ENCODE measurements at regions not wholly inside any gene's neighbourhood (a gene's known extent, or its start where the extent isn't known, plus 50 kb on each side); places are given as distances from the start of the nearest gene placed in this dataset.
"Not testable (repeated sequence)": the region's sequence is repeated elsewhere in the genome, so short reads cannot be mapped to it uniquely, and the experiment has no call there.

- H3K9ac ChIP-seq (ENCODE audit: low read depth, low read length); H3K36me3 ChIP-seq (ENCODE audit: insufficient read depth, low read length); H3K4me1 ChIP-seq (ENCODE audit: control insufficient read depth, insufficient read depth, low read length); H3K4me3 ChIP-seq (ENCODE audit: low read length); H3K27me3 ChIP-seq (ENCODE audit: control insufficient read depth, insufficient read depth, low read length); H3K4me2 ChIP-seq (ENCODE audit: low read length); H3K9me3 ChIP-seq (replicated peaks; ENCODE audit: low read length): not testable (repeated sequence)
Measured at GRCh38 chr9:107817595-107818502, 328.3 kb upstream of the KLF4 start.

DNA sequence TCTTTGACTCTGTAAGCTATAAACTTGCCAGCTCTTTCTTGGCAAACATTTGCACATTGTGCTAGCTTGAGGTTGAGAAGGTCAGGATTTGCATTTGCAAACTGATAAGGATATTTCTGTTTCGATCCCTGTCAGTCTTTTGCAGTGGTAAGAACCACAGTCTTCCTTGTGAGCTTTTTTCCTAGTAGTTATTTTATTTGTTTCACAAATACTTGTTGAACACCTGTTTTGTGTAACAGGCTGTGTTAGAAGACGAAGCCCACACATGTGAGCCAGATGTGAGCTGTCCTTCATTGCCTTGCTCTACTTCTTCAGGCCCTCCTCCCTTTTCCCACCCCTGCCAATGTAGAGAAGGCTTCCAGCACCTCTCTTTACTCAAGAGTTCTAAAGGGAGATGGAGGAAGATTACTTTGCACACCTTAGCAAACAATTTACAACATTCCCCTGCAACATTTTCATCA lies 327.0 kb upstream of the KLF4 start:
- no peak overlapping the region for H3K4me3 ChIP-seq (ENCODE audit: low read length)
- H3K27me3 ChIP-seq (ENCODE audit: control insufficient read depth, insufficient read depth, low read length) = no peaks in the 10 kb centered on the region
- H3K9ac ChIP-seq (ENCODE audit: low read depth, low read length) = no peak overlapping the region
- no peak overlapping the region for H3K4me2 ChIP-seq (ENCODE audit: low read length)
- H3K4me1 ChIP-seq (ENCODE audit: control insufficient read depth, insufficient read depth, low read length) = no peaks in the 10 kb centered on the region
- H3K9me3 ChIP-seq (replicated peaks; ENCODE audit: low read length) = no peaks in the 10 kb centered on the region
- no peaks in the 10 kb centered on the region for H3K36me3 ChIP-seq (ENCODE audit: insufficient read depth, low read length)

DNA sequence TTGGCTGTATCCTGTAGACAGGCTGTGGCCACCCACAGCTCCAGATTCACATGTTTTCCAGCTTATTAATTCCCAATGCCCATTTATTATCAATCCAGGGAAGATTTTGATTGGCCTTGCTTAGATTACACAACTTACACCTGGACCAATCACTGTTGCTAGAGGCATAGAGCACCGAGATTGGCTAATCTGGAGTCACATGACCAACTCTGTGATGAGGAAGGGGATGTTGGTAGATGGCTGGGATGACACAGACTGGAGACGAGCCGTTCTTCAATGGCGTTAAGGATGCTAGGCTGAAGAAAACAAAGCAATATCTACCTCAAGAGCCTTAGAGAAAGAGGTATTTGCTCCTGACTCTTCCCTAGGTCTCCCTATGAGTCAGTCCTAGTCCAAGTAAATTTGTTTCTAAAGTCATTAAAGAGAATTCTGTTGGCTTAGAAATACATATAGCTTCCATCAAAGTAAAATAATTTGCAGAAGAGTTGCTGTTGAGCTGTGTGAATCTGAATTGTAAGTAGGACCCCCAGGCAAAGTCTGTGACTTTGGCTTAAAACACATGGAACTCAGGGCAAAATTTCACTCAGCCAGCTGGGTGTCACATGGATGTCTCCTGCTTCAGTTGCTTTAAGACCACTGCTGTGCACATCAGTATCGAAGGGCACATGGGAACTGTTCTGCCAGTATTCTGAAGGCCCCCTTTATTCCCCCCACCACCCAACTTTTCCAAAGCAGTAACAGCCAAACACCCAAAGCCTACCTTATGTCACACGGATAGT lies 326.4 kb upstream of the KLF4 start:
- Histone ChIP-seq H3K27me3 (ENCODE audit: control insufficient read depth, insufficient read depth, low read length) (no peaks in the 10 kb centered on the region), H3K36me3 (ENCODE audit: insufficient read depth, low read length) (no peaks in the 10 kb centered on the region), H3K9me3 (replicated peaks; ENCODE audit: low read length) (no peaks in the 10 kb centered on the region), H3K4me1 (ENCODE audit: control insufficient read depth, insufficient read depth, low read length) (peaks cover 2% of the 10 kb centered on the region), H3K4me3 (ENCODE audit: low read length) (no peak overlapping the region), H3K9ac (ENCODE audit: low read depth, low read length) (no peak overlapping the region), H3K4me2 (ENCODE audit: low read length) (no peak overlapping the region)

GRCh38 chr9:107813287-107813686 lies 323.7 kb upstream of the KLF4 start:
- peaks cover 17% of the 10 kb centered on the region for H3K4me1 ChIP-seq (ENCODE audit: control insufficient read depth, insufficient read depth, low read length)
- H3K4me3 ChIP-seq (ENCODE audit: low read length) = no peak overlapping the region
- H3K9me3 ChIP-seq (replicated peaks; ENCODE audit: low read length) = no peaks in the 10 kb centered on the region
- H3K4me2 ChIP-seq (ENCODE audit: low read length) = no peak overlapping the region
- H3K27me3 ChIP-seq (ENCODE audit: control insufficient read depth, insufficient read depth, low read length) = no peaks in the 10 kb centered on the region
- no peak overlapping the region for H3K9ac ChIP-seq (ENCODE audit: low read depth, low read length)
- H3K36me3 ChIP-seq (ENCODE audit: insufficient read depth, low read length) = no peaks in the 10 kb centered on the region

DNA sequence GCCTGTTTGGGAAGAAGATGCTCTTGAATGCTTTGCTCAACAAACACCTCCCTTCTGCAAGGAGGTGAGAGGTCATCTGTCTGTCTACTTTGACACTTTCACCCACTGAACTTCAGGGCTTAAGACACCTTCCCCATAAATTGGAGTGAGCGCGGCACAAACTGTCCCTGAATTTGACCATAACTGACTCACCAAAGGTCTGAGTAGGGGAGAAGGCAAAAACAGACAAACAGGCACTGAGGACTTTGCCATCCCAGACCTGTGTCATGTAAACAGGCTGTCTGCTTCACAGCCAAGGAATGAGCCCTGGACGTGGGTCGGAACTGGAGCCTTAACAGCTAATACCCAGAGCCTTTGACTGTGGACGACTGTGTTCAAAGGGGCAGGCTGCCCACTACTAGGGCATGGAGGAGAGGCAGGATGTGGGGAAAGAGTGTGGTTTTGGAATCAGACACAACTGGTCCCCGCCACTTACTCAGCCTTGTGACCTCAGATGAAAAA lies 320.9 kb upstream of the KLF4 start:
- Histone ChIP-seq H3K36me3 (ENCODE audit: insufficient read depth, low read length) (no peaks in the 10 kb centered on the region), H3K9me3 (replicated peaks; ENCODE audit: low read length) (no peaks in the 10 kb centered on the region), H3K4me3 (ENCODE audit: low read length) (no peak overlapping the region), H3K27me3 (ENCODE audit: control insufficient read depth, insufficient read depth, low read length) (no peaks in the 10 kb centered on the region), H3K9ac (ENCODE audit: low read depth, low read length) (no peak overlapping the region), H3K4me2 (ENCODE audit: low read length) (peak overlapping the region; percentile 30), H3K4me1 (ENCODE audit: control insufficient read depth, insufficient read depth, low read length) (peaks cover 31% of the 10 kb centered on the region)

DNA sequence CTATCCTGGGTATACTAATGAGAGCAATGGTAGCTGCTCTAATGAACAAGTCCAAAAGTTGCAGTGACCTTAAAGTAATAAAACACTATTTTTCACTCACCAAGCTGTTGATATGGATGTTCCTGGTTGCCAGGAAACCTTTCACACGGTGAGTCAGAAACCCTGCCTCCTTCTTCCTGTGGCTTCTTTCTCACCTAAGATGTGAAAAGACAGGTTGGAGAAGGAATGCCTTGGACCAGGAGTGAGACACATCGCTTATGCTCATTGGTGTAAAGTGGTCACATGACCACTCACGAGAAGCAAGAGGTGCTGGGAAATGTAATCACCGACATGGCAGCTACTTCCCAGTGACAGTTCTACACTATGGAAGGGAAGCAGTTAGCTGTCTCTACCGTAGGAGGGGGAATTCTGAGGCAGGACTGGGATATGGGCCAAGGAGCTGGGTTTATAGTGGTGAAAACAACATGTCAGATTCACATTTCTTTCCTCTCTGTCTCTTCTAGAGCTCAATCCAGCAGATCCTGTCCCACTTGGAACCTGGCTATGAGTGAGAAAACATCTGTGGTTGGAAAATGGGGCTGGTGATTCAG lies 320.4 kb upstream of the KLF4 start:
- no peaks in the 10 kb centered on the region for H3K9me3 ChIP-seq (replicated peaks; ENCODE audit: low read length)
- no peaks in the 10 kb centered on the region for H3K36me3 ChIP-seq (ENCODE audit: insufficient read depth, low read length)
- H3K4me3 ChIP-seq (ENCODE audit: low read length) = no peak overlapping the region
- peak overlapping the region; percentile 30 for H3K4me2 ChIP-seq (ENCODE audit: low read length)
- H3K4me1 ChIP-seq (ENCODE audit: control insufficient read depth, insufficient read depth, low read length) = peaks cover 31% of the 10 kb centered on the region
- H3K27me3 ChIP-seq (ENCODE audit: control insufficient read depth, insufficient read depth, low read length) = no peaks in the 10 kb centered on the region
- H3K9ac ChIP-seq (ENCODE audit: low read depth, low read length) = no peak overlapping the region

DNA sequence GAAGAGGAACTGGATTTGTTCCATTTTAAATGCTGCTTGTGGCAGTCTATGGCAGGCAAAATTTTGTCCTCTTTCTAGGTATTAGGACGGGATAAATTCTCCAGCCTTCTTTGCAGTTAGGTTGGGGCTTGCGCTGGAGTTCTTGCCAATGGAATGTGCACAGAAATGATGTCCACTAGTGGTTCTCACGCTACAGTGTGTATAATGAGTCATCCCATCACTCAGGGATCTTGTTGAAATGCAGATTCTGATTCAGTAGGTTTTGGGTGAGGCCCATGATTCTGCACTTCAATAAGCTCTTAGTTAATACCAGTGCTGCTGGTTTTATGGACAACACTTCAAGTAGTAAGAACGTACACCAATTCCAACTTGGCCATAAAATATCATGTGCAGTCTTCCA lies 317.6 kb upstream of the KLF4 start:
- peaks cover 31% of the 10 kb centered on the region for H3K4me1 ChIP-seq (ENCODE audit: control insufficient read depth, insufficient read depth, low read length)
- H3K9me3 ChIP-seq (replicated peaks; ENCODE audit: low read length) = no peaks in the 10 kb centered on the region
- H3K9ac ChIP-seq (ENCODE audit: low read depth, low read length) = no peak overlapping the region
- H3K4me3 ChIP-seq (ENCODE audit: low read length) = no peak overlapping the region
- H3K27me3 ChIP-seq (ENCODE audit: control insufficient read depth, insufficient read depth, low read length) = no peaks in the 10 kb centered on the region
- no peak overlapping the region for H3K4me2 ChIP-seq (ENCODE audit: low read length)
- H3K36me3 ChIP-seq (ENCODE audit: insufficient read depth, low read length) = no peaks in the 10 kb centered on the region

- Histone ChIP-seq H3K9ac (ENCODE audit: low read depth, low read length) (no peak overlapping the region), H3K4me3 (ENCODE audit: low read length) (no peak overlapping the region), H3K4me1 (ENCODE audit: control insufficient read depth, insufficient read depth, low read length) (peaks cover 21% of the 10 kb centered on the region)
Measured at GRCh38 chr9:107805201-107805600, 315.6 kb upstream of the KLF4 start.

DNA sequence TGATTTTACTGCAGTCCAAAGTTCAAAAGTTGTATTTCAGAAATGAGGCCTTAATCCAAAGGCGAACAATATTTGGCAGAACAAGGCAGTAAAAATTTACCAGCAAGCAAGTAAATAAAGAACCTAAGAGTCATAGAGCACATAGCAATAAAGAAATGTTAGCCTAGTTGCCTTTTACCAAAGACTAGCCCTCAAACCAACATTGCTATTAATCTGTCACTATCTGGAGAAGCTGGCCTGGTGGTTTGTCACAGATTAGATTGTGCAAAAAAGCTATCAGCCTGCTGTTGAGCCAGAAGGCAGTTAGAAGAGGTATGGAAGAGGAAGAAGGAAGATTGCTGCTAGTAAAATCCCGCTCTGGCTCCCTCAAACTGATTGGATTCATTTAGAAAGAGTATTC lies 304.7 kb upstream of the KLF4 start:
- H3K4me2 ChIP-seq (ENCODE audit: low read length) = no peak overlapping the region
- H3K27me3 ChIP-seq (ENCODE audit: control insufficient read depth, insufficient read depth, low read length) = no peaks in the 10 kb centered on the region
- no peak overlapping the region for H3K4me3 ChIP-seq (ENCODE audit: low read length)
- H3K9ac ChIP-seq (ENCODE audit: low read depth, low read length) = no peak overlapping the region
- no peaks in the 10 kb centered on the region for H3K9me3 ChIP-seq (replicated peaks; ENCODE audit: low read length)
- H3K4me1 ChIP-seq (ENCODE audit: control insufficient read depth, insufficient read depth, low read length) = no peaks in the 10 kb centered on the region
- H3K36me3 ChIP-seq (ENCODE audit: insufficient read depth, low read length) = no peaks in the 10 kb centered on the region

More at GRCh38 chr9:107805201-107805600, 315.6 kb upstream of the KLF4 start:
- Histone ChIP-seq H3K36me3 (ENCODE audit: insufficient read depth, low read length) (no peaks in the 10 kb centered on the region), H3K9me3 (replicated peaks; ENCODE audit: low read length) (no peaks in the 10 kb centered on the region), H3K27me3 (ENCODE audit: control insufficient read depth, insufficient read depth, low read length) (no peaks in the 10 kb centered on the region), H3K4me2 (ENCODE audit: low read length) (no peak overlapping the region)

DNA sequence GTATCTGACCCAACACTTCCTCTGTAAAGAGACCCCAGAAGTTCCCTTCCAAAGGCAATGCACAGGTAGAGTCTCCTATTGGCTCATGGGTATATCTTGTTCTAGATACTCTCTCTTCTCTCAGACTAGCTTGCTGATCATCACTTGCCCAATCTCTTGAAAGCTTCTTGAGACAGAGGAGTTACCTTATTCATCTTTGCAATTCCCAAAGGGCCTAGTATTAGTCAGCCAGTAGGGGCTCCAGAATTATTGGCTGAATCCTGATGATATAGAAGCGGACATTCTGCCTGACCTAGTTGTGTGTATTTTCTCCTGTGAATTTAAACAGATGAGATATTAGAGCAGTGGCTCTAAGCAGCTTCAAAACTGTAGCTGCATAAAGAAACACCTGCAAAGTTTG lies 304.0 kb upstream of the KLF4 start:
- Histone ChIP-seq H3K9ac (ENCODE audit: low read depth, low read length) (no peak overlapping the region), H3K9me3 (replicated peaks; ENCODE audit: low read length) (no peaks in the 10 kb centered on the region), H3K36me3 (ENCODE audit: insufficient read depth, low read length) (no peaks in the 10 kb centered on the region), H3K27me3 (ENCODE audit: control insufficient read depth, insufficient read depth, low read length) (no peaks in the 10 kb centered on the region), H3K4me3 (ENCODE audit: low read length) (no peak overlapping the region), H3K4me2 (ENCODE audit: low read length) (no peak overlapping the region), H3K4me1 (ENCODE audit: control insufficient read depth, insufficient read depth, low read length) (no peaks in the 10 kb centered on the region)

- Histone ChIP-seq H3K4me2 (ENCODE audit: low read length) (no peak overlapping the region), H3K36me3 (ENCODE audit: insufficient read depth, low read length) (no peaks in the 10 kb centered on the region), H3K4me1 (ENCODE audit: control insufficient read depth, insufficient read depth, low read length) (no peaks in the 10 kb centered on the region), H3K9me3 (replicated peaks; ENCODE audit: low read length) (no peaks in the 10 kb centered on the region), H3K27me3 (ENCODE audit: control insufficient read depth, insufficient read depth, low read length) (no peaks in the 10 kb centered on the region), H3K9ac (ENCODE audit: low read depth, low read length) (no peak overlapping the region), H3K4me3 (ENCODE audit: low read length) (no peak overlapping the region)
Measured at GRCh38 chr9:107792596-107792995, 303.0 kb upstream of the KLF4 start.
